Fibroblast of skin of right quadriceps (primary cell): ENCODE measurements at regions not wholly inside any gene's neighbourhood (a gene's known extent, or its start where the extent isn't known, plus 50 kb on each side); places are given as distances from the start of the nearest gene placed in this dataset.
"Not testable (repeated sequence)": the region's sequence is repeated elsewhere in the genome, so short reads cannot be mapped to it uniquely, and the experiment has no call there.

Source experiments
- DNase-seq: peaks from one replicate; pipeline ENCODE4 v3.0.0-alpha.2; 2013

DNA sequence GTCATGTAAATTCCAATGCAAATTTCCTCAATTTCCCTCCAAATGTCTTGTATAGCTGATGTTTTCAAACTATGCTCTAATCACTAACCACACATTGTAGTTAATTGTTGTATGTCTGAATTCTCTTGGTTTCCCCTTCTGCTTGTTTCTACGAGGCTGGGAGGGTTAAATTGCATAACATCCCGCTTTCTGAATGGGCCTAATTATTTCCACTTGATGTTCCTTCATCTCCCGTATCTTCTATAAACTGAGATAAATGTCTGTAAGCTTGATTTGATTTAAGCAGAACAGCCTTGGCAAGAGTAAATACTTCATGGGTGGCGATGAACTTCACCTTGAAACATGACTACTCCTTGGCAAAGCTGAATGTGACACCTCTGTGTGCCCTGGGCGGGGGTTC, 72.2 kb downstream of the SERINC2 start:
- DNase-seq: no peak

DNA sequence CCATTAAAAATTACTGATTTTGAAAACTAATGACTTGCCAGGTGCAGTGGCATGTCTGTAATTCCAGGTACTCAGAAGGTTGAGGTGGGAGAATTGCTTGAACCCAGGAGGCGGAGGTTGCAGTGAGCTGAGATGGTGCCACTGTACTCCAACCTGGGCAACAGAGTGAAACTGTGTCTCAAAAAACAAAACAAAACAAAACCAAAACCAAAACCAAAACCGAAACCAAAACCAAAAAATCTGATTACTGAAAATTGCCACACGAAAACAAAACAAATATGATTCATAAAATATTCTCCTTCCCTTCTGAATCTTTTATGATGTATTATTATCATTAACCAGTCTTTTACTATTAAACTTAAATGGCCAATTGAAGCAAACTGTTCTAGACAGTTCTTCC, 74.1 kb downstream of the SERINC2 start:
- no peak for DNase-seq

DNA sequence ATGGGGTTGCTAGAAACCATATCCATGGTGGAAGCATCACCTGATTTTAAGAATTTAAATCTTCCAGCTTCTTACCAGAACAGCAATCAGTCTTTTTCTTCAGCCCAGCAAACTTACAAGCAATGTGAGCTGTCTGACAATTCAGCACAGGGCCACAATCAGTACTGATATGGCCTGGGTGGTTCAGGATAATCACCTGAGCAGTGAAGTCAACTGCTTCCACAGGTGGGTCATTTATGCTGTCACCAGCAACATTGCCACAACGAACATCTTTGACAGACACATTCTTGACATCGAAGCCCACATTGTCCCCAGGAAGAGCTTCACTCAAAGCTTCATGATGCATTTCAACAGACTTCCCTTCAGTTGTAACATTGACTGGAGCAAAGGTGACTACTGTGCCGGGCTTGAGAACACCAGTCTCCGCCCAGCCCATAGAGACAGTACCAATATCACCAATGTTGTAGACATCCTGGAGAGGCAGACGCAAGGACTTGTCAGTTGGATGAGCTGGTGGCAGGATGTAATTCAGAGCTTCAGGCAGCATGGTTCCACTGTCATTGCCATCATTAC, 74.8 kb downstream of the SERINC2 start:
- no peak for DNase-seq

DNA sequence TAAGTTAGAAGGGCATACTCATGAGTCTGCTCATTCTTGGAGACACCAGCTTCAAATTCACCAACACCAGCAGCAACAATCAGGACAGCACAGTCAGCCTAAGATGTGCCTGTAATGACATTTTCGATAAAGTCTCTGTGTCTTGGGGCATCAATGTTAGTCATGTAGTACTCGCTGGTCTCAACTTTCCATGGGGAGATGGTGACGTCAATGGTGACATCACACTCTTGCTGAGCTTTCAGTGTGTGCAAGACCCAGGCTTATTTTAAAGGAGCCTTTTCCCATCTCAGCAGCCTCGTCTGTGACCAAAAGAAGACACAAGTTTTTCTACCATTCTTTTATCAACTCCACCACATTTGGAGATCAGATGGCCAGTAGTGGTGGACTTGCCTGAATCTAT, 75.5 kb downstream of the SERINC2 start:
- DNase-seq: no peak

DNA sequence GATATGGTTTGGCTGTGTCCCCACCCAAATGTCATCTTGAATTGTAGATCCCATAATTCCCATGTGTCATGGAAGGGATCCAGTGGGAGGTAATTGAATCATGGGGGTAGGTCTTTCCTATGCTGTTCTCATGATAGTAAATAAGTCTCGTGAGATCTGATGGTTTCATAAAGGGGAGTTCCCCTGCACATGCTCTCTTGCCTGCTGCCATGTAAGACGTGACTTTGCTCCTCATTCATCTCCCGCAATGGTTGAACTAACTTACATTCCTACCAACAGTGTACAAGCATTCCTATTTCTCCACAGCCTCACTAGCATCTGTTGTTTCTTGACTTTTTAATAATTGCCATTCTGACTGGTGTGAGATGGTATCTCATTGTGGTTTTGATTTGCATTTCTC, 76.6 kb downstream of the SERINC2 start:
- not testable (repeated sequence) for DNase-seq

GRCh38 chr1:31490596-31490995, 77.6 kb downstream of the SERINC2 start:
- not testable (repeated sequence) for DNase-seq

DNA sequence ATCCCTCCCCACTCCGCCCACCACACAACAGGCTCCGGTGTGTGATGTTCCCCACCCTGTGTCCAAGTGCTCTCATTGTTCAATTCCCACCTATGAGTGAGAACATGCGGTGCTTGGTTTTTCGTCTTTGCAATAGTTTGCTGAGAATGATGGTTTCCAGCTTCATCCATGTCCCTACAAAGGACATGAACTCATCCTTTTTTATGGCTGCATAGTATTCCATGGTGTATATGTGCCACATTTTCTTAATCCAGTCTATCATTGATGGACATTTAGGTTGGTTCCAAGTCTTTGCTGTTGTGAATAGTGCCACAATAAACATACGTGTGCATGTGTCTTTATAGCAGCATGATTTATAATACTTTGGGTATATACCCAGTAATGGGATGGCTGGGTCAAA, 81.0 kb upstream of the TINAGL1 start:
- not testable (repeated sequence) for DNase-seq

DNA sequence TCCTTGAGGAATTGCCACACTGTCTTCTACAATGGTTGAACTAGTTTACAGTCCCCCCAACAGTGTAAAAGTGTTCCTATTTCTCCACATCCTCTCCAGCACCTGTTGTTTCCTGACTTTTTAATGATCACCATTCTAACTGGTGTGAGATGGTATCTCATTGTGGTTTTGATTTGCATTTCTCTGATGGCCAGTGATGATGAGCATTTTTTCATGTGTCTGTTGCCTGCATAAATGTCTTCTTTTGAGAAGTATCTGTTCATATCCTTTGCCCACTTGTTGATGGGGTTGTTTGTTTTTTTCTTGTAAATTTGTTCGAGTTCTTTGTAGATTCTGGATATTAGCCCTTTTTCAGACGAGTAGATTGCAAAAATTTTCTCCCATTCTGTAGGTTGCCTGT, 80.5 kb upstream of the TINAGL1 start:
- not testable (repeated sequence) for DNase-seq

DNA sequence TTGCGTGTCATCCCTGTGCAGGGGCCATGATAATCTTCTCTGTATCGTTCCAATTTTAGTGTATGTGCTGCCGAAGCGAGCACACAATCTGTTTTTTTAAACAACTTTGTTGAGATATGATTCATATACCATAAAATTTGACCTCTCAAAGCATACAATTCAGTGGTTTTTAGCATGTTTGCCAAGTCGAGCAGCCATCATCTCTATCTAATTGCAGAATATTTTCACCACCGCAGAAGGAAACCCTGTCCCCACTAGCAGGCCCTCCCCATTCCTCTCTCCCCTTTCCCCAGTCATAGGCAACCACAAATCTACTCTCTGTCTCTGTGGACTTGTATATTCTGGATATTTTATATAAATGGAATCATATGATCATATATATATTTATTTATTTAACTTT, 78.7 kb upstream of the TINAGL1 start:
- peak; percentile 86 for DNase-seq

DNA sequence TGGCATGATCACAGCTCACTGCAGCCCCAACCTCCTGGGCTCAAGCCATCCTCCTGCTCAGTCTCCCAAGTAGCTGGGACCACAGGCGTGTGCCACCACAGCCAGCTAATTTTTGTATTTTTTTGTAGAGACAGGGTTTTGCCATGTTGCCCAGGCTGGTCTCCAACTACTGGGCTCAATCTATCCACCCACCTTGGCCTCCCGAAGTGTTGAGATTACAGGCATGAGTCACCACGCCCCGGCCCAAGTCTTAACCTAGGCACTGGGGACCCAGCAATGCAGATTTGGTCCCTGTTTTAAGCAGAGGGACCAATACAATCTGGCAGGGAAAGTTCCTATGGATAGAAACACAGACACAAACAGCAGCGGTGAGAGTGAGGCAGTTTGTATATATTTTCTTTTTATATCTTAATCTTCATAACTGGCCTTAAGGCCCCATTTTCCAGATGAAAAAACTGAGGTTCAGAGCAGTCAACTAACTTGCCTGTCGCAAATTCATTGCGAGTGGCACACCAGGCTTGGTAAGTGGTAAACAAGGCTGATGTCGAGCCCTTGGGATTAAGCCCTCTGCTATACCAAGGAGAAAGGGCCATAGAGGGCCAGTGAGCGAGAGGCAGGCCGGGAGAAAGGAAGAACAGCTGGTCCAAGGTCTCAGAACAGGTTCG, 77.8 kb upstream of the TINAGL1 start:
- no peak for DNase-seq

DNA sequence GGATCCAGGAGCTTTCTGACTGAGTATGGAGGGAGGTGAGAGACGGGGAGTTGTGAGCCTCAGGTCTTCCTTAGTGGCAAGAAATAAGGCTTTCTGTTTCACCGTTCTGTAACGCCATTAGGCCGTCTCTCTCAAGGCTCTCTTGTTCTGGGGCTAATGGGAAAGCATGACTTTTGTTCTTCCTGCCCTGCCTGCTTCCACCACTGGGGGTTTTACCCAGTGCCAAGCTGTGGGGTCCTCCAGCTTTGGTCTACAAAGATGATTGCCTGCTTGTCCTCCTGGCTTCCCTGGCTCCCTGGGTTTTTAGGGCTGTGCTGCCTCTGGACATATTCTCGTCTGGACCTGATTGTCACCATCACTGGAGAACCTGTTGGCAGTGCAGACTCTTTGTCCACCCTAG, 74.8 kb upstream of the TINAGL1 start:
- no peak for DNase-seq

DNA sequence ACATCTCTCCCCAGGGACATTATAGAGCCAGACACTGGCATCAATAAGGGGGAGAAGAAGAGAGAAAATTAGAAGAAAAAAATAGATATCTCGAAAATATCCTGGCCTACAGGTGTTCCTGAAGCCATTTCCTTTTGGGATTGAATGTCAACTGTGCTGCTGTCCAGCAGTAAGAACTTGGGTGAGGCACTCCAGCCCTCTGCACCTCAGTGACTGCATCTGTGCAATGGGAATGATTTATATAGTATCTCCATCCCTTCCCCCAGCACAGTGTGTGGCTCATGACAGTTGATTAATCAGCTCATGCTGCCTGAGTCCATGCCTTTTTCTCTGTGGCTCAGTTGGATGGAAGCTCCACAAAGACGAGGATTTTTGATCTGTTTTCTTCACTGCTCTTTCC, 74.1 kb upstream of the TINAGL1 start:
- DNase-seq: no peak

DNA sequence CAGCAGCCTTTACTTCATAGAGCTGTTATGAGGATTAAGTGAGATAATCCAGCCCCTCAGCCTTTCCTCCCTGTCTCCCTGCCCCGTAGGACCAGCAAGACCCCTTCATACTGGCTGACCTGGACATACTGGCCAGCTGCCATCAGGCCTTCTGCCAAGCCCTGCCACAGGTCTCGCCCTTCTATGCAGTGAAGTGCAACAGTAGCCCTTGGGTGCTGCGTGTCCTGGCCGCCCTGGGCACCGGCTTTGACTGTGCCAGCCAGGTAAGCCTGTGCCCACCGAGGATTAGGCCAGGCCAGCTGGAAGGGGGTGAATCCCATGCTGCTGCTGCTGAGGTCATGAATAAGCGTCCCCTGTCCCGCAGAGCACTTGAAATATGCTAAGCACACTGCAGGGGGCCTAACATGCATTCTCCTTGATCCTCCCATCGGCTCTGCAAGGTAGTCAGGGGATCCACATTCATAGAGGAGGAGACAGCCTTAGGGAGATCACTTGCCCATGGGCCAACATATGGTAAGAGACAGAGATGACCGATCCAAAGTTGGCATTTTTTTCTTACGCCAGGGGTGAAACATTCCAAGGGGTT, 73.3 kb upstream of the TINAGL1 start:
- no peak for DNase-seq

- no peak for DNase-seq
Observed at GRCh38 chr1:31503570-31503969, 72.7 kb upstream of the TINAGL1 start.

DNA sequence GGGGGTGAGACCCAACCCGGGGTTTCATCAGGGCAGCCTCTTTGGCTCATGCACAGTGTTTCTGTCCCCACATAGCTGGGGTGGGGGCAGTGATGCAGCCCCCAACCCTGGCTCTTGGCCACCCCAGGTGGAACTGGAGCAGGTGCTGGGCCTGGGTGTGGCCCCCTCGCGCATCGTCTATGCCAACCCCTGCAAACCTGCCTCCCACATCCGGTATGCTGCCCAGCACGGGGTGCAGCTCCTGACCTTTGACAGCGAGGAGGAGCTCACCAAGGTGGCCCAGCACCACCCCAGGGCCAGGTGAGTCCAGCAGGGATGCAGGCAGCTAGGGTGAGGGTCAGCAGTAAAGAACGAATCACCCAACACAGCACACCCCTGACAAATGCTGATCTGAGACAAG, 72.3 kb upstream of the TINAGL1 start:
- no peak for DNase-seq

- DNase-seq: peak; percentile 82
Observed at GRCh38 chr1:31505911-31506497, 70.3 kb upstream of the TINAGL1 start.

- DNase-seq: no peak
Observed at GRCh38 chr1:31507221-31507620, 69.1 kb upstream of the TINAGL1 start.

DNA sequence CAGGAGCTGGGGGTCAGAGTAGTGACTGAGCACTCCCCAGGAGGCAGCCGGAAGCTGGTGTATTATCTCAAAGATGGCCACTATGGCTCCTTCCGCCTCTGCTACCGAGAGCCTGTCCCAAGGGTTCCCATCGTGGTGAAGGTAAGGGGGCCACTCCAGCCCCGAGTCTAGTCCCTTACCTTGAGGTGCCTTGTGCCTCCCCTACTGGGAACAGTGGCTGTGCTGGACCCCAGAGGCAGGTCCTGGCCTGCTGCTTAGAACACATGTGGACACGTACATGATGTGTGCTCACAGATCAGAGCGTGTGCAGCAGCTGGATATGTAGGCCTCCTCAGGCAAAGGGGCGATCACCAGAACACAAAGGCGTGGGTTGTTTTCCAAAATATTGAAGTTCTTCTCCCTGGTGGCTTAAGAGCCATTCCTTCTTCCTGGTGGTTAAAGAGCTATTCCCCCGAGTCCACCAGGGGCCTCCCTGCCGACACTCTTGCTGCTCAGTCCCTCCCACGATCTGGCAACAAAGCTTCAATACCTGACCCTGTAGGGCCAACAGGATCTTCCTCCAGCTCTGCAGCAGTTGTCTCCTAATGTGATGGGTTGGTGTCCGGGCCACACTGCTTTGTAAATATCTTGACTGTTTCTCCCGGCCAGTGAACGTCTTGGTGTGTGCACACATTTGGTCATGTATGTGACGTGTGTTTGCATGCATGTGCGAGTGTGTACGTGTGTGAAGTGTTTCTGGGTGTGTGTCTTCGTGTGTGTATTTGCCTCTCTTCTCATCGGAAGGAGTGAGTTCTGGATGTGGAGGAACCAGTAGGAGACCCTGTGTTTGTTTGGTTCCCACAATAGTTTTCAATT, 68.4 kb upstream of the TINAGL1 start:
- no peak for DNase-seq

- no peak for DNase-seq
Observed at GRCh38 chr1:31509124-31510072, 66.9 kb upstream of the TINAGL1 start.

DNA sequence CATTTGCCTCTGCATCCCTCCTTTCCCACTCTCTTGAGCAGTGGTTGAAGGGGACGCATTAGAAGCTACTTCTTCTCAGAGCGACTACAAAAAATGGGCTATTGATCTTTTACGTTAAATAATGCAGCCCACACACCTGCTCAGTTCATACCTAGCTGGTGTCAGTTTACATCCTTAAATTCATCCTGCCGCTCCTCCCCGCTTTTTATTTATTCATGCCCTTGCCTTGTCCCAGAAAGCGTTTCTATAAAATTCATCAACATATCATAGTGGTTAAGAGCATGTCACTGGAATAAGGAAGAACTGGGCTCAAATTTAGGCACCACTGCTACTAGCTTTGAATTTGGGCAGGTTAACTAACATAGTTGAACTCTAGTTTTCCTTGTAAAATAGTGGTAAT, 66.0 kb upstream of the TINAGL1 start:
- DNase-seq: no peak

GRCh38 chr1:31510853-31511789, 65.2 kb upstream of the TINAGL1 start:
- no peak for DNase-seq
